Endodermal cell (in vitro differentiated cells): ENCODE measurements at regions not wholly inside any gene's neighbourhood (a gene's known extent, or its start where the extent isn't known, plus 50 kb on each side); places are given as distances from the start of the nearest gene placed in this dataset.
A peak's percentile ranks its signal among the peaks of the same experiment; 100 is the strongest.

Experiments used
- DNase-seq: peaks from one replicate; pipeline ENCODE4 v3.0.0-alpha.2; 2017
- H3K27ac ChIP-seq: 2 replicates; pipeline ENCODE4 v1.5.1; 2013; ENCODE audit warnings: mild to moderate bottlenecking, low read depth, low read length, moderate library complexity
- H3K27me3 ChIP-seq: 2 replicates; pipeline ENCODE4 v1.6.1; 2013; ENCODE audit warnings: mild to moderate bottlenecking, low read length, moderate library complexity; ENCODE audit not compliant: insufficient read depth, control insufficient read depth, poor library complexity, severe bottlenecking
- H3K36me3 ChIP-seq: 2 replicates; pipeline ENCODE4 v1.7.0; 2013; ENCODE audit warnings: mild to moderate bottlenecking, low read length, moderate library complexity; ENCODE audit not compliant: control insufficient read depth, insufficient read depth
- H3K4me1 ChIP-seq: one replicate; pipeline ENCODE4 v1.7.0; 2013; ENCODE audit warnings: low read length; ENCODE audit not compliant: control insufficient read depth, insufficient read depth
- H3K4me3 ChIP-seq: 2 replicates; pipeline ENCODE4 v1.5.1; 2013; ENCODE audit warnings: mild to moderate bottlenecking, low read length, moderate library complexity
- H3K9ac ChIP-seq: 2 replicates; pipeline ENCODE4 v1.6.1; 2013; ENCODE audit warnings: mild to moderate bottlenecking, low read length, moderate library complexity; ENCODE audit not compliant: poor library complexity, severe bottlenecking; ENCODE audit errors: extremely low read depth
- H3K9me3 ChIP-seq: 2 replicates; pipeline ENCODE4 v1.6.1; 2013; ENCODE audit warnings: mild to moderate bottlenecking, low read length, moderate library complexity; ENCODE audit not compliant: control insufficient read depth
- H3K27ac Mint-ChIP-seq: 2 replicates; pipeline ENCODE4 v1.8.0; 2020; ENCODE audit warnings: mixed read lengths
- H3K27me3 Mint-ChIP-seq: 2 replicates; pipeline ENCODE4 v1.8.0; 2021; ENCODE audit warnings: mild to moderate bottlenecking, mixed read lengths; ENCODE audit not compliant: insufficient read depth
- H3K36me3 Mint-ChIP-seq: 2 replicates; pipeline ENCODE4 v1.8.0; 2020; ENCODE audit warnings: low read depth, mixed read lengths
- H3K4me1 Mint-ChIP-seq: 2 replicates; pipeline ENCODE4 v1.8.0; 2020; ENCODE audit warnings: mixed read lengths
- H3K4me3 Mint-ChIP-seq: 2 replicates; pipeline ENCODE4 v1.8.0; 2020; ENCODE audit warnings: mild to moderate bottlenecking, moderate library complexity, mixed read lengths
- H3K9me3 Mint-ChIP-seq: 2 replicates; pipeline ENCODE4 v1.8.0; 2020; ENCODE audit warnings: mild to moderate bottlenecking, mixed read lengths
- WGBS, 2 experiments: methylation state at CpG; one replicate each; pipeline versions ENCODE4 v1.1.5 to v1.1.7; 2013; ENCODE audit warnings: missing lambda C conversion rate in 2 of 2, mixed read lengths in 1 of 2; ENCODE audit not compliant: insufficient coverage in 1 of 2, insufficient read length in 1 of 2; 5-methylcytosine and 5-hydroxymethylcytosine counted together
- TF ChIP-seq, protein P1 (sequence below): fragments of 200-600 bp; sonication (generic); conservative IDR thresholded peaks from 2 replicates; pipeline ENCODE4 v1.5.0; 2021; ENCODE audit warnings: antibody characterized with exemption, mild to moderate bottlenecking

DNA sequence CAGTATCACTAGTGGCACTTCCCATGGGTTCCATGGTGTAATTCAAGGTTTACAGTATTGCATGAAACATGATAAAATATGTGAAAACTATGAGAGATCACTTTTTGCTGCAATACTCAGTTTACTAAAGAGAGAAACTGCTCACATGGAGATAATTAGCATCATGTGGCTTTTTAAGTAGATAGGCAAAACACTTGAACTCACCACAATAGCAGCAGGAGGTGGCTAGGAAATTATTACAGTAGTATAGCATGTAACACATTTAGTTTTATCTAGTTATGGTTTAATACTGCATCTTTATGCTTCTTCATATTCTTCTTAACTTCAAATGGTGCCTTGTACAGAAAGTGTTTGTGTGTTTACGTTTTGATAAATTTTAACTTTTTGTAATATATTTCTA lies 698.5 kb upstream of the BRINP3 start:
- no peaks in the 10 kb centered on the region for H3K9me3 ChIP-seq
- Mint-ChIP-seq H3K27ac (no peak overlapping the region), H3K27me3 (no peaks in the 10 kb centered on the region), H3K9me3 (no peaks in the 10 kb centered on the region), H3K4me1 (peaks cover 8% of the 10 kb centered on the region), H3K4me3 (no peak overlapping the region), H3K36me3 (no peaks in the 10 kb centered on the region)
- no peak overlapping the region for H3K4me3 ChIP-seq
- no peaks in the 10 kb centered on the region for H3K36me3 ChIP-seq
- H3K9ac ChIP-seq = no peak overlapping the region
- no peaks in the 10 kb centered on the region for H3K4me1 ChIP-seq
- no CpG with 5 or more reads among the region's 1 CpG for WGBS, 2 experiments
- H3K27me3 ChIP-seq = no peaks in the 10 kb centered on the region
- no peak overlapping the region for H3K27ac ChIP-seq
- no peak for DNase-seq
- TF ChIP-seq, protein P1, sequence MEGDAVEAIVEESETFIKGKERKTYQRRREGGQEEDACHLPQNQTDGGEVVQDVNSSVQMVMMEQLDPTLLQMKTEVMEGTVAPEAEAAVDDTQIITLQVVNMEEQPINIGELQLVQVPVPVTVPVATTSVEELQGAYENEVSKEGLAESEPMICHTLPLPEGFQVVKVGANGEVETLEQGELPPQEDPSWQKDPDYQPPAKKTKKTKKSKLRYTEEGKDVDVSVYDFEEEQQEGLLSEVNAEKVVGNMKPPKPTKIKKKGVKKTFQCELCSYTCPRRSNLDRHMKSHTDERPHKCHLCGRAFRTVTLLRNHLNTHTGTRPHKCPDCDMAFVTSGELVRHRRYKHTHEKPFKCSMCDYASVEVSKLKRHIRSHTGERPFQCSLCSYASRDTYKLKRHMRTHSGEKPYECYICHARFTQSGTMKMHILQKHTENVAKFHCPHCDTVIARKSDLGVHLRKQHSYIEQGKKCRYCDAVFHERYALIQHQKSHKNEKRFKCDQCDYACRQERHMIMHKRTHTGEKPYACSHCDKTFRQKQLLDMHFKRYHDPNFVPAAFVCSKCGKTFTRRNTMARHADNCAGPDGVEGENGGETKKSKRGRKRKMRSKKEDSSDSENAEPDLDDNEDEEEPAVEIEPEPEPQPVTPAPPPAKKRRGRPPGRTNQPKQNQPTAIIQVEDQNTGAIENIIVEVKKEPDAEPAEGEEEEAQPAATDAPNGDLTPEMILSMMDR = no peak

DNA sequence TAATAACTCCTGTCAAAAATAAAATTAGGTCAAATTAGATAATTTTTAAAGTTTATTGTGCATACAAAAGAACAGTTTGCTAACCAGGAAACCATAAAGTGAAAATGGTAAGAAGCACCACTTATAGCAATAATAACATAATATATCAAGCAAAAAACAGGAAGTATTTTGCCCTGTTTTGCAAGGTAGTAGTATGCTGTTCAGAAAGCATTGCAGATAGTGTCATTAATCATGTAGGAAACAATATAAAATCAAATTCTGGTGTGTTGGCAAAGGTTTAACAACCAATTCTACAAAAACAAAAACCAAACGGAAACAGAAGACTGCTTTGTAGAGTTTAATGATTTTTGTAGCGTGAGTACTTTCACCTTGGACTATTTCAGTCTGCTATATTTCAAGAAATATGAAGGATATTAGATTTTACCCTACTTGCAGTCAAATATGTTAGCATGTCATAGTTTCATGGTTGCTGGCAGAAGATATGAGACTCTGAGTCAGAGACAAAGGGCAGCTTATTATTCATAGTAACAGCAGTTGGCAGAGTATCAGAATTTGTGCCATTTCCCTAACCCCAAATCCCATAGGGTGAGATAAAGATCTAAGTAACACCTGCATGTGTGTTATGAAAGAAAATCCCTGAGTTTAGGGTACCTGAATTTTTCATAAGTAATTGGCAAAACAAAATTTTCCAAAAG lies 729.0 kb upstream of the BRINP3 start:
- no peaks in the 10 kb centered on the region for H3K9me3 ChIP-seq
- Mint-ChIP-seq H3K27me3 (no peaks in the 10 kb centered on the region), H3K9me3 (no peaks in the 10 kb centered on the region), H3K4me3 (no peak overlapping the region), H3K36me3 (no peaks in the 10 kb centered on the region), H3K27ac (no peak overlapping the region), H3K4me1 (no peaks in the 10 kb centered on the region)
- no peak overlapping the region for H3K9ac ChIP-seq
- no peaks in the 10 kb centered on the region for H3K4me1 ChIP-seq
- no peaks in the 10 kb centered on the region for H3K27me3 ChIP-seq
- H3K4me3 ChIP-seq = no peak overlapping the region
- TF ChIP-seq, protein P1 = no peak
- DNase-seq = no peak
- H3K27ac ChIP-seq = no peak overlapping the region
- no peaks in the 10 kb centered on the region for H3K36me3 ChIP-seq
- WGBS, 2 experiments = 91 to 100% methylated on average over 1 to 2 of the region's 2 CpGs

DNA sequence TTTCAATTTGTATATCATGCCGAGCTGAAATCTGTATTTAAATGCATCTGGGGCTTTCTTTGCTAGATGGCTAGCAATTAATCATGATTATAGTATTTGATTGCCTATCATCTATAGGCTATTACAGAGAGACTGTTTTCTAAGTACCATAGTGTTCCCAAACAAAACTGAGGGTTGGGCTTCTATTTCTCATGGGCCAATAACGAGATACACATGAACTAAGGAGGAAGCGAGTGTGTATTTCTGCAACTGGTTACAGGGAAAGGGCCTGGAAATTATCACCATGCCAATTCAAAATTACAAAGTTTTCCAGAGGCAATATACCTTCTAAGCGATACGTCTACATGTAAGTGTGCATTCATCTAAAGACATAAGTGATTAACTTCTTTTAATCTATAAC lies 744.5 kb upstream of the BRINP3 start:
- Mint-ChIP-seq H3K9me3 (peaks cover 23% of the 10 kb centered on the region), H3K4me1 (peaks cover 32% of the 10 kb centered on the region), H3K27me3 (no peaks in the 10 kb centered on the region), H3K36me3 (peaks cover 13% of the 10 kb centered on the region), H3K27ac (no peak overlapping the region), H3K4me3 (no peak overlapping the region)
- no peaks in the 10 kb centered on the region for H3K27me3 ChIP-seq
- no peaks in the 10 kb centered on the region for H3K36me3 ChIP-seq
- peaks cover 25% of the 10 kb centered on the region for H3K9me3 ChIP-seq
- peak overlapping the region; percentile 33 for H3K4me3 ChIP-seq
- DNase-seq = no peak
- whole genome bisulfite sequencing, 2 experiments = 94 to 95% methylated on average over 2 to 5 of the region's 5 CpGs
- peaks cover 8% of the 10 kb centered on the region for H3K4me1 ChIP-seq
- H3K27ac ChIP-seq = no peak overlapping the region
- H3K9ac ChIP-seq = no peak overlapping the region
- TF ChIP-seq, protein P1 = no peak
